Upper lobe of left lung (tissue), 6 donors: ENCODE measurements at regions not wholly inside any gene's neighbourhood (a gene's known extent, or its start where the extent isn't known, plus 50 kb on each side); places are given as distances from the start of the nearest gene placed in this dataset.
"Not testable (repeated sequence)": the region's sequence is repeated elsewhere in the genome, so short reads cannot be mapped to it uniquely, and the experiment has no call there.

Experiments
- ATAC-seq, 2 donors: fragments of 200-7000 bp; cut with Tn5 transposase; one replicate each; pipeline ENCODE4 v1.9.1; 2022; ENCODE audit warnings: mild to moderate bottlenecking in 2 of 2, moderate library complexity in 2 of 2; ENCODE audit not compliant: low FRiP score in 2 of 2
- DNase-seq, 2 donors: peaks; one replicate each; pipeline ENCODE4 v3.0.0-alpha.2; 2019 to 2020
- H3K27ac ChIP-seq, 4 donors: fragments of 200-600 bp; sonication (generic); one replicate each; pipeline ENCODE4 v1.5.1; 2016 to 2019
- H3K27me3 ChIP-seq, 4 donors: fragments of 200-600 bp; sonication (generic); one replicate each; pipeline ENCODE4 v1.5.1; 2017 to 2019
- H3K36me3 ChIP-seq, 4 donors: fragments of 200-600 bp; sonication (generic); one replicate each; pipeline ENCODE4 v1.5.1; 2016 to 2019
- H3K4me1 ChIP-seq, 4 donors: fragments of 200-600 bp; sonication (generic); one replicate each; pipeline ENCODE4 v1.5.1; 2018 to 2019
- H3K4me3 ChIP-seq, 4 donors: fragments of 200-600 bp; sonication (generic); one replicate each; pipeline ENCODE4 v1.5.1; 2017 to 2019; ENCODE audit warnings: mild to moderate bottlenecking in 2 of 4, moderate library complexity in 1 of 4
- H3K9me3 ChIP-seq, 4 donors: fragments of 200-600 bp; sonication (generic); one replicate each; pipeline ENCODE4 v1.5.1; 2018 to 2019
- EP300 ChIP-seq, 4 donors: sonication (generic); formaldehyde crosslinking; IDR thresholded peaks; one replicate each; pipeline ENCODE4 v1.5.1; 2017; ENCODE audit warnings: antibody characterized with exemption in 4 of 4, control low read depth in 2 of 4
- POLR2A ChIP-seq, 4 donors: fragments of 450-650 bp; IDR thresholded peaks; one replicate each; pipeline ENCODE4 v1.5.1; 2016 to 2017; ENCODE audit warnings: antibody characterized with exemption in 4 of 4, mild to moderate bottlenecking in 2 of 4
- POLR2AphosphoS5 ChIP-seq, 2 donors: sonication (generic); formaldehyde crosslinking; IDR thresholded peaks; one replicate each; pipeline ENCODE4 v1.5.1; 2017; ENCODE audit warnings: antibody characterized with exemption in 2 of 2
- WGBS, 2 donors: methylation state at CpG; one replicate each; pipeline ENCODE4 v1.1.5; 2017 to 2018; 5-methylcytosine and 5-hydroxymethylcytosine counted together
- TF ChIP-seq, protein P1 (sequence below), 6 experiments: fragments of 450-650 bp in 4 of 6; fragments of 200-600 bp in 2 of 6; sonication (generic) in 2 of 6; IDR thresholded peaks; one replicate each; pipeline ENCODE4 v1.5.1; 2016 to 2019; ENCODE audit warnings: antibody characterized with exemption in 6 of 6
- donor health status: DM: no; HTN: no; CAD: no; lungs with moderate emphysema.
- donor health status: DM: no; HTN: yes; CAD: no; lungs with severe emphysema.

DNA sequence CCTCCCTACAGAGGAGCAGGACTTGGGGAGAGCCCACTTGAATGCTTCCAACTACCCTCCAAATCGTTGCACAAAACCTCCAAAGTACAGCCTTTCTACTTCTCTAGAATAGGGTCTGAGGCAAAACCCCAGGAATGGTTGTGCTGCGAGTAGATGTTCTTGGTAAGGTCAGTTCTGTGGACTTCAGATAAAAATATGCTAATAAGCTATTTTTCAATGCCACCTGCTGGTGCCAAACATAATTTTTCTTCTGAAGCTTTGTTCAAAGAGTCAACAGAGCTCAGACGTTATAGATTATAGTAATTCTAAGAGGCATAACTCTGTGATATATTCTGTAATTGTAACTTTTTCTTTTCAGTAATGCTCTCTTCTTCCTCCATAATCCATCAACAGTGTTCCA, 425.7 kb downstream of the GPAT3 start:
- Histone ChIP-seq H3K27ac (no peak overlapping the region), H3K4me3 (no peak overlapping the region), H3K27me3 (no peaks in the 10 kb centered on the region), H3K4me1 (no peaks in the 10 kb centered on the region), H3K9me3 (no peaks in the 10 kb centered on the region), H3K36me3 (no peaks in the 10 kb centered on the region)
- no peak for DNase-seq
- ATAC-seq = no peak
- WGBS, 2 donors = 47 to 49% methylated on average over 3 of the region's 3 CpGs
- TF ChIP-seq EP300 (IDR thresholded peaks at IDR 0.05) = no peak
- no peak for TF ChIP-seq POLR2AphosphoS5 (IDR thresholded peaks at IDR 0.05)
- TF ChIP-seq, protein P1, sequence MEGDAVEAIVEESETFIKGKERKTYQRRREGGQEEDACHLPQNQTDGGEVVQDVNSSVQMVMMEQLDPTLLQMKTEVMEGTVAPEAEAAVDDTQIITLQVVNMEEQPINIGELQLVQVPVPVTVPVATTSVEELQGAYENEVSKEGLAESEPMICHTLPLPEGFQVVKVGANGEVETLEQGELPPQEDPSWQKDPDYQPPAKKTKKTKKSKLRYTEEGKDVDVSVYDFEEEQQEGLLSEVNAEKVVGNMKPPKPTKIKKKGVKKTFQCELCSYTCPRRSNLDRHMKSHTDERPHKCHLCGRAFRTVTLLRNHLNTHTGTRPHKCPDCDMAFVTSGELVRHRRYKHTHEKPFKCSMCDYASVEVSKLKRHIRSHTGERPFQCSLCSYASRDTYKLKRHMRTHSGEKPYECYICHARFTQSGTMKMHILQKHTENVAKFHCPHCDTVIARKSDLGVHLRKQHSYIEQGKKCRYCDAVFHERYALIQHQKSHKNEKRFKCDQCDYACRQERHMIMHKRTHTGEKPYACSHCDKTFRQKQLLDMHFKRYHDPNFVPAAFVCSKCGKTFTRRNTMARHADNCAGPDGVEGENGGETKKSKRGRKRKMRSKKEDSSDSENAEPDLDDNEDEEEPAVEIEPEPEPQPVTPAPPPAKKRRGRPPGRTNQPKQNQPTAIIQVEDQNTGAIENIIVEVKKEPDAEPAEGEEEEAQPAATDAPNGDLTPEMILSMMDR (IDR thresholded peaks at IDR 0.05) = peak in 1 of 6 experiments; percentile 16
- no peak for TF ChIP-seq POLR2A (IDR thresholded peaks at IDR 0.05)

- TF ChIP-seq EP300 (IDR thresholded peaks at IDR 0.05) (no peak), POLR2A (IDR thresholded peaks at IDR 0.05) (no peak), POLR2AphosphoS5 (IDR thresholded peaks at IDR 0.05) (no peak)
- TF ChIP-seq, protein P1 (IDR thresholded peaks at IDR 0.05) = no peak
- Histone ChIP-seq H3K27me3 (no peaks in the 10 kb centered on the region), H3K36me3 (no peaks in the 10 kb centered on the region), H3K4me1 (no peaks in the 10 kb centered on the region), H3K9me3 (no peaks in the 10 kb centered on the region), H3K27ac (no peak overlapping the region), H3K4me3 (no peak overlapping the region)
- ATAC-seq (no peak), DNase-seq (no peak)
- WGBS, 2 donors = 86 to 94% methylated on average over 5 of the region's 5 CpGs
These were observed 423.3 kb downstream of the GPAT3 start for GRCh38 chr4:83959160-83959559.

DNA sequence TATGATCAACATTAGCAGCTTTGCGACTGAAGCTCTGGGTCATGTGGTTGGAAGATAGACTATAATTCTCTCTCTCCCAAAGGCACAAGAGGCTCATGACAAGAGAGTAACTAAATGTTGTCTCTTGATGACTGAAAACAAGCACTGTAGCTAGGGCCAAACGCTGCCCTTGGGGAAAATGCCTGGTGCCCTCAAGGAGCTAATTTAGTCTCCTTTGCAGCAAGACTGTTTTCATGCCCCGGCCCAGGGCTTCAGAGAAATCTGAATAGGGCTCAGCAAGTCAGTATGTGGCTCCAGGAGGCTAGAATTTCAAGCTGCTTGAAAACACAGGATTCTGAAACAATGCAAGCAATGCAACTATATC, 411.9 kb downstream of the GPAT3 start:
- Histone ChIP-seq H3K4me1 (no peaks in the 10 kb centered on the region), H3K9me3 (no peaks in the 10 kb centered on the region), H3K27ac (no peak overlapping the region), H3K4me3 (no peak overlapping the region), H3K27me3 (no peaks in the 10 kb centered on the region), H3K36me3 (no peaks in the 10 kb centered on the region)
- DNase-seq (no peak), ATAC-seq (no peak)
- TF ChIP-seq EP300 (IDR thresholded peaks at IDR 0.05) (no peak), POLR2AphosphoS5 (IDR thresholded peaks at IDR 0.05) (no peak), POLR2A (IDR thresholded peaks at IDR 0.05) (no peak)
- TF ChIP-seq, protein P1 (IDR thresholded peaks at IDR 0.05) = no peak
- 75 to 76% methylated on average over 3 of the region's 3 CpGs for WGBS, 2 donors

GRCh38 chr4:83947125-83947829, 411.4 kb downstream of the GPAT3 start:
- Histone ChIP-seq H3K36me3 (no peaks in the 10 kb centered on the region), H3K4me1 (no peaks in the 10 kb centered on the region), H3K9me3 (no peaks in the 10 kb centered on the region), H3K27me3 (no peaks in the 10 kb centered on the region), H3K4me3 (no peak overlapping the region), H3K27ac (no peak overlapping the region)
- TF ChIP-seq, protein P1 (IDR thresholded peaks at IDR 0.05) = no peak
- no peak for TF ChIP-seq POLR2A (IDR thresholded peaks at IDR 0.05)
- no peak for TF ChIP-seq POLR2AphosphoS5 (IDR thresholded peaks at IDR 0.05)
- TF ChIP-seq EP300 (IDR thresholded peaks at IDR 0.05) = no peak
- DNase-seq (no peak), ATAC-seq (no peak)
- WGBS, 2 donors = 89 to 90% methylated on average over 8 of the region's 8 CpGs

DNA sequence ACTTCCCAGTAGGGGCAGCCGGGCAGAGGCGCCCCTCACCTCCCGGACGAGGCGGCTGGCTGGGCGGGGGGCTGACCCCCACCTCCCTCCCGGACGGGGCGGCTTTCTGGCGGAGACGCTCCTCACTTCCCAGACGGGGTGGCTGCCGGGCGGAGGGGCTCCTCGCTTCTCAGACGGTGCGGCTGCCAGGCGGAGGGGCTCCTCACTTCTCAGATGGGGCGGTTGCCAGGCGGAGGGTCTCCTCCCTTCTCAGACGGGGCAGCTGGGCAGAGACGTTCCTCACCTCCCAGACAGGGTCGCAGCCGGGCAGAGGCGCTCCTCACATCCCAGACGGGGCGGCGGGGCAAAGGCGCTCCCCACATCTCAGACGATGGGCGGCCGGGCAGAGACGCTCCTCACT, 407.8 kb downstream of the GPAT3 start:
- ATAC-seq, H3K27me3 ChIP-seq, H3K9me3 ChIP-seq, H3K27ac ChIP-seq, H3K4me3 ChIP-seq, H3K36me3 ChIP-seq, H3K4me1 ChIP-seq: not testable (repeated sequence)
- peak in 1 of 2 donors; percentile 59 for DNase-seq
- 94 to 100% methylated on average over 7 to 21 of the region's 33 CpGs for WGBS, 2 donors
